ENCODE measurements at regions not wholly inside any gene's neighbourhood (a gene's known extent, or its start where the extent isn't known, plus 50 kb on each side); places are given as distances from the start of the nearest gene placed in this dataset.
A peak's percentile ranks its signal among the peaks of the same experiment; 100 is the strongest.

DNA sequence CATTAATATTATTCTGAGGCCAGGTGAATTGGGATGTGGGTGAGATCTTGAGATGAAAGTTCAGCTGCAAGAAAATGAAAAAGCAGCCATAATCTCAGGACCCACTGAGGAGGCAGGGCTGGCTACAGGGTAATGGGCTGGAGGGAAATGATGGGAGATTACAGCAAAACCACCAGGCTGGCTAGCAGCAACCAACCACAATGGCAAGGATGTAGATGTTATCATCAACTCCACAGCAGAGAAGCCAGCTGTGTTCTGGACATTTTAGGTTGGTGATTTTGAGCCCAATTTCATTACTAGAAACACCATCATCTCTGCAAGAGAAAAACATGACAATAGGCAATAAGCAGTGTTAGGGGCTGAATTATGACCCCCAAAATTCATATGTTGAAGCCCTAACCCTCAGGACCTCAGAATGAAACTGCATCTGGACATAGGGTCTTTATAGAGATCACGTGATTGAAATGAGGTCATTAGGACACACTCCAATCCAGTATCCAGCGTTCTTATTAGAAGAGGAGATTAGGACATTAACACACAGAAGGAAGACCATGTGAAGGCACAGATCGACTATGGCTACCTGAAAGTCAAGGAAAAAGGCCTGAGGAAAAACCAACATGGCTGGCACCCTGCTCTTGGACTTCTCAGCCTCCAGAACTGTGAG lies 139.8 kb upstream of the KIT start:
- in situ Hi-C loops (cut with HindIII; ENCODE audit: extremely low pct_ligation_motif_present, low pct_unique_long_range_greater_than_20kb): no loop called here

More for the DNA sequence above, 139.8 kb upstream of the KIT start:
- Histone ChIP-seq H3K27ac (ENCODE audit: extremely low read length, insufficient read depth, low read length) (no peak overlapping the region), H3K79me2 (ENCODE audit: insufficient read depth, low read length) (no peaks in the 10 kb centered on the region), H3K4me1 (ENCODE audit: insufficient read depth, low read length) (no peaks in the 10 kb centered on the region), H3K9me3 (ENCODE audit: low read length) (no peaks in the 10 kb centered on the region), H3K4me3 (replicated peaks in 1 of 3; ENCODE audit: insufficient read depth in 1 of 3, low read depth in 2 of 3, low read length in 3 of 3) (no peak overlapping the region), H4K20me1 (ENCODE audit: insufficient read depth, low read length) (no peaks in the 10 kb centered on the region), H3K27me3 (ENCODE audit: control insufficient read depth in 1 of 2, insufficient read depth in 2 of 2, low read length in 2 of 2) (no peaks in the 10 kb centered on the region), H3K36me3 (replicated peaks in 1 of 2; ENCODE audit: control insufficient read depth in 1 of 2, insufficient read depth in 2 of 2, low read length in 2 of 2) (no peaks in the 10 kb centered on the region), H2AFZ (ENCODE audit: low read length) (no peak overlapping the region), H3K4me2 (ENCODE audit: low read depth, low read length) (no peak overlapping the region), H3K9ac (ENCODE audit: insufficient read depth, low read depth, low read length) (no peak overlapping the region)
- ChIA-PET CTCF (ENCODE audit: low intra/inter-chr PET ratio, low total read pairs) (no interaction called here), POLR2A (no interaction called here)
- intact Hi-C loops (cut with micrococcal nuclease; ENCODE audit: unreplicated experiment): no loop called here
- no TSS peak for BruUV-seq (replicated peaks)
- no peak for FAIRE-seq
- WGBS (ENCODE audit: low lambda C conversion rate): 11% methylated on average over 3 of the region's 3 CpGs
- DNase-seq (ENCODE audit: low spot score): no peak
- TF ChIP-seq ZNF496 (CRISPR knock-in tag; IDR thresholded peaks at IDR 0.05; ENCODE audit: insufficient replicate concordance) (no peak), CCAR2 (optimal IDR thresholded peaks at IDR 0.05; ENCODE audit: low read depth, low read length) (no peak), RFX5 (IDR thresholded peaks at IDR 0.05; ENCODE audit: low read depth, low read length) (no peak), RAD51 (IDR thresholded peaks at IDR 0.05; ENCODE audit: borderline replicate concordance) (peak; percentile 78)
- TF ChIP-seq, protein P1, sequence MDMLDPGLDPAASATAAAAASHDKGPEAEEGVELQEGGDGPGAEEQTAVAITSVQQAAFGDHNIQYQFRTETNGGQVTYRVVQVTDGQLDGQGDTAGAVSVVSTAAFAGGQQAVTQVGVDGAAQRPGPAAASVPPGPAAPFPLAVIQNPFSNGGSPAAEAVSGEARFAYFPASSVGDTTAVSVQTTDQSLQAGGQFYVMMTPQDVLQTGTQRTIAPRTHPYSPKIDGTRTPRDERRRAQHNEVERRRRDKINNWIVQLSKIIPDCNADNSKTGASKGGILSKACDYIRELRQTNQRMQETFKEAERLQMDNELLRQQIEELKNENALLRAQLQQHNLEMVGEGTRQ (IDR thresholded peaks at IDR 0.05; ENCODE audit: low read depth, low read length): peak; percentile 56
- TF ChIP-seq, protein P1 (CRISPR knock-in tag; IDR thresholded peaks at IDR 0.05; ENCODE audit: borderline replicate concordance): no peak
- TF ChIP-seq, protein P2, sequence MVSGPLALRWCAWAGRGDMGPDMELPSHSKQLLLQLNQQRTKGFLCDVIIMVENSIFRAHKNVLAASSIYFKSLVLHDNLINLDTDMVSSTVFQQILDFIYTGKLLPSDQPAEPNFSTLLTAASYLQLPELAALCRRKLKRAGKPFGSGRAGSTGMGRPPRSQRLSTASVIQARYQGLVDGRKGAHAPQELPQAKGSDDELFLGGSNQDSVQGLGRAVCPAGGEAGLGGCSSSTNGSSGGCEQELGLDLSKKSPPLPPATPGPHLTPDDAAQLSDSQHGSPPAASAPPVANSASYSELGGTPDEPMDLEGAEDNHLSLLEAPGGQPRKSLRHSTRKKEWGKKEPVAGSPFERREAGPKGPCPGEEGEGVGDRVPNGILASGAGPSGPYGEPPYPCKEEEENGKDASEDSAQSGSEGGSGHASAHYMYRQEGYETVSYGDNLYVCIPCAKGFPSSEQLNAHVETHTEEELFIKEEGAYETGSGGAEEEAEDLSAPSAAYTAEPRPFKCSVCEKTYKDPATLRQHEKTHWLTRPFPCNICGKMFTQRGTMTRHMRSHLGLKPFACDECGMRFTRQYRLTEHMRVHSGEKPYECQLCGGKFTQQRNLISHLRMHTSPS (CRISPR knock-in tag; IDR thresholded peaks at IDR 0.05; ENCODE audit: low read depth): no peak
- no peak for ATAC-seq
